ENCODE measurements at regions not wholly inside any gene's neighbourhood (a gene's known extent, or its start where the extent isn't known, plus 50 kb on each side); places are given as distances from the start of the nearest gene placed in this dataset.

DNA sequence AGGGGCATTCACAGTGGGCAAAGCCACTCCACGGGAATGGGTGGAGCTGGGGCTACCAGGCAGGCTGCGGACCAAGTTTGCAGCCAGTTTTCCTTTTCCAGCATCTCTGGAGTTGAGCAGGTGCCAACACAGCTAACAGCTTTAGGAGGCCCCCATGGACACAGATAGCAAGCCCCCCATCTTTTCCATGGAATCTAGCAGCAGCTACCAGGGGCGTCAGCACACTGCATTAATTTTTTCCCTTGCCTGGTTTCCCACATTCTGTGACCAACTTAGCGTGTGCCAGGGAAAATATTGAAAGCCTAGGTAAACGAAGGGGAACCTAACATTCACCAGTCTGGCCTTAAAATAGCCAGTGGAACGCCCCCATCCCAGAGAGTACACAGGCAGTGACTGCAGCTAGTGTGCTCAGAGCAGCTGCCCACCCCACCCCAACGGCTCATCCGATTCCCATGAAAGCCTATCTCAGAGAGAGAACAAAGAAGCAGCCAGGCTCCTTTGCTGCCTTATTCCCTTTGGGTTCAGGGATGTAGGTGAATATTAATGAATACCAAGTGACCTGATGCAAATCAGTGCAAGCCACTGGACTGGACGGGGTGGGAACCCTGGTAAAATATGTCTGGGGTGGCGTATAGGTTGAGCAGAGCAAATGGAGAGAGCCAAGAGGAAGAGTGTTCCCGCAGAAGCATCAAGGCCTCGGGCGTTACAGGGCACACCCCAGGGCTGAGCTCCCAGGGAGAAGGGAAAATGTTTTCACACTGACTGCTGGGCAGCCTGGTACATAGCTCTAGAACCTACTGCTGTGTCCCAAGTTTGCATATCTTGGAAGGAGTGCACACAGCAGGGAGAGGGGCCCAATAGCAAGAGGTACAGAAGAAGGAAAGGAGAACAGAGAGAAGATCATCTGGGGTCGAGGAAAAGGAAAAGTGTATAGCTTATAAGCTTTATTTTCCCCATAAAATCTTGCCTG lies 73.9 kb upstream of the SOX9 start:
- no peak for TF ChIP-seq POLR2A (IDR thresholded peaks at IDR 0.05; ENCODE audit: low read depth, low read length)
- TF ChIP-seq FOS (IDR thresholded peaks at IDR 0.05; ENCODE audit: borderline replicate concordance, insufficient read depth, low read length), result no peak
- Histone ChIP-seq H4K20me1 (replicated peaks; ENCODE audit: control insufficient read depth, extremely low read depth, insufficient read depth, low read length) (no peaks in the 10 kb centered on the region), H3K79me2 (ENCODE audit: control insufficient read depth, insufficient read depth, low read length) (no peaks in the 10 kb centered on the region), H3K4me1 (ENCODE audit: control insufficient read depth, extremely low read depth, insufficient read depth, low read length) (no peaks in the 10 kb centered on the region), H3K27ac (ENCODE audit: insufficient read depth, low read depth, low read length) (no peak overlapping the region), H3K36me3 (ENCODE audit: control insufficient read depth in 2 of 2, extremely low read depth in 1 of 2, insufficient read depth in 2 of 2, low read length in 2 of 2) (no peaks in the 10 kb centered on the region), H2AFZ (ENCODE audit: low read depth, low read length) (no peak overlapping the region), H3K27me3 (ENCODE audit: control insufficient read depth in 2 of 2, insufficient read depth in 2 of 2, low read length in 2 of 2) (no peaks in the 10 kb centered on the region), H3K4me2 (ENCODE audit: insufficient read depth, low read length) (no peak overlapping the region), H3K9ac (replicated peaks; ENCODE audit: extremely low read depth, insufficient read depth, low read length) (no peak overlapping the region), H3K9me1 (replicated peaks; ENCODE audit: control insufficient read depth, extremely low read depth, insufficient read depth, low read length) (no peaks in the 10 kb centered on the region), H3K9me3 (replicated peaks; ENCODE audit: control insufficient read depth, insufficient read depth, low read length) (peaks cover 2% of the 10 kb centered on the region), H3K4me3 (replicated peaks in 1 of 3; ENCODE audit: insufficient read depth in 1 of 3, low read depth in 1 of 3, low read length in 3 of 3) (no peak overlapping the region)
- intact Hi-C loops (cut with micrococcal nuclease) (no loop called here), dilution Hi-C loops (cut with MboI; ENCODE audit: extremely low pct_ligation_motif_present, low sequenced_read_pairs) (no loop called here)
- DNase-seq (ENCODE audit: low read depth, low spot score) (no peak), FAIRE-seq (no peak)
- CTCF ChIA-PET, result no interaction called here
- no TSS peak for BruUV-seq (replicated peaks)
- POLR2A ChIA-PET, result no interaction called here

GRCh38 chr17:72049914-72050313 lies 70.9 kb upstream of the SOX9 start:
- TF ChIP-seq, protein P1, sequence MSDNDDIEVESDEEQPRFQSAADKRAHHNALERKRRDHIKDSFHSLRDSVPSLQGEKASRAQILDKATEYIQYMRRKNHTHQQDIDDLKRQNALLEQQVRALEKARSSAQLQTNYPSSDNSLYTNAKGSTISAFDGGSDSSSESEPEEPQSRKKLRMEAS (IDR thresholded peaks at IDR 0.05; ENCODE audit: insufficient read depth, insufficient read length), result no peak
- no peak for TF ChIP-seq POLR2AphosphoS5 (IDR thresholded peaks at IDR 0.05; ENCODE audit: insufficient read depth, low read depth, low read length)
- no peak for TF ChIP-seq JUN (IDR thresholded peaks at IDR 0.05; ENCODE audit: borderline replicate concordance, insufficient read depth, insufficient read length, low read depth)
- TF ChIP-seq MYC (IDR thresholded peaks at IDR 0.05; ENCODE audit: low read depth, low read length), result no peak
- TF ChIP-seq CTCF (IDR thresholded peaks at IDR 0.05; ENCODE audit: extremely low read depth in 1 of 2, insufficient read depth in 1 of 2, low read depth in 1 of 2, low read length in 2 of 2), result no peak
- no peak for TF ChIP-seq POLR2A (IDR thresholded peaks at IDR 0.05; ENCODE audit: low read depth, low read length)
- TF ChIP-seq GATA2 (IDR thresholded peaks at IDR 0.05; ENCODE audit: insufficient read depth, insufficient read length, low read depth, low read length), result no peak
- no peak for TF ChIP-seq EZH2 (IDR thresholded peaks at IDR 0.05; ENCODE audit: borderline replicate concordance, low read depth, low read length, severe bottlenecking)
- TF ChIP-seq FOS (IDR thresholded peaks at IDR 0.05; ENCODE audit: borderline replicate concordance, insufficient read depth, low read length), result no peak
- Histone ChIP-seq H2AFZ (ENCODE audit: low read depth, low read length) (no peak overlapping the region), H3K27ac (ENCODE audit: insufficient read depth, low read depth, low read length) (no peak overlapping the region), H3K36me3 (ENCODE audit: control insufficient read depth in 2 of 2, extremely low read depth in 1 of 2, insufficient read depth in 2 of 2, low read length in 2 of 2) (no peaks in the 10 kb centered on the region), H3K4me3 (replicated peaks in 1 of 3; ENCODE audit: insufficient read depth in 1 of 3, low read depth in 1 of 3, low read length in 3 of 3) (no peak overlapping the region), H3K9ac (replicated peaks; ENCODE audit: extremely low read depth, insufficient read depth, low read length) (no peak overlapping the region), H3K9me3 (replicated peaks; ENCODE audit: control insufficient read depth, insufficient read depth, low read length) (peaks cover 2% of the 10 kb centered on the region), H3K4me1 (ENCODE audit: control insufficient read depth, extremely low read depth, insufficient read depth, low read length) (no peaks in the 10 kb centered on the region), H3K27me3 (ENCODE audit: control insufficient read depth in 2 of 2, insufficient read depth in 2 of 2, low read length in 2 of 2) (no peaks in the 10 kb centered on the region), H3K4me2 (ENCODE audit: insufficient read depth, low read length) (no peak overlapping the region), H3K9me1 (replicated peaks; ENCODE audit: control insufficient read depth, extremely low read depth, insufficient read depth, low read length) (no peaks in the 10 kb centered on the region), H3K79me2 (ENCODE audit: control insufficient read depth, insufficient read depth, low read length) (no peaks in the 10 kb centered on the region), H4K20me1 (replicated peaks; ENCODE audit: control insufficient read depth, extremely low read depth, insufficient read depth, low read length) (no peaks in the 10 kb centered on the region)
- FAIRE-seq (no peak), DNase-seq (ENCODE audit: low read depth, low spot score) (no peak)
- intact Hi-C loops (cut with micrococcal nuclease), result no loop called here
- dilution Hi-C loops (cut with MboI; ENCODE audit: extremely low pct_ligation_motif_present, low sequenced_read_pairs), result no loop called here
- BruUV-seq (replicated peaks), result no TSS peak
- ChIA-PET CTCF (no interaction called here), POLR2A (no interaction called here)

Measured in endothelial cell of umbilical vein (primary cell).